Endothelial cell of umbilical vein (primary cell): ENCODE measurements at regions not wholly inside any gene's neighbourhood (a gene's known extent, or its start where the extent isn't known, plus 50 kb on each side); places are given as distances from the start of the nearest gene placed in this dataset.

Experiments
- BruUV-seq: library from RNA; stranded (reverse); fragments of 400-500 nt; replicated peaks from 2 replicates; lab custom pipeline; 2021; lab: Mats Ljungman, UMichigan
- CTCF ChIA-PET: fragments of 300-600, 350-600 bp; sonication (Branson Sonifier 250); formaldehyde crosslinking; loops from one replicate; lab custom pipeline; 2021; ENCODE audit warnings: antibody characterized with exemption, inconsistent platforms; lab: Charles Lee
- POLR2A ChIA-PET: fragments of 300-600, 350-600 bp; sonication (Branson Sonifier 250); formaldehyde crosslinking; loops from one replicate; lab custom pipeline; 2021; ENCODE audit warnings: antibody characterized with exemption, inconsistent platforms; lab: Charles Lee
- DNase-seq: peaks from one replicate; pipeline ENCODE4 v3.0.0-alpha.2; 2011; ENCODE audit warnings: low read depth, low spot score
- FAIRE-seq: peaks from 2 replicates; lab custom pipeline; 2011; peaks lifted over from hg19 to GRCh38; lab: Jason Lieb, UNC
- H2AFZ ChIP-seq: 2 replicates; pipeline ENCODE4 v1.6.0; 2012; ENCODE audit warnings: low read depth, low read length, control low read depth, inconsistent platforms
- H3K27ac ChIP-seq: 2 replicates; pipeline ENCODE4 v1.5.1; 2011; ENCODE audit warnings: low read depth, mild to moderate bottlenecking, control low read depth, low read length, moderate library complexity; ENCODE audit not compliant: insufficient read depth
- H3K27me3 ChIP-seq, 2 experiments: 2 replicates each; pipeline versions ENCODE4 v1.6.0 to v1.6.1; 2011; ENCODE audit warnings: low read length in 2 of 2, mixed read lengths in 1 of 2; ENCODE audit not compliant: control insufficient read depth in 2 of 2, insufficient read depth in 2 of 2
- H3K36me3 ChIP-seq, 2 experiments: 2 replicates in 1 of 2; 3 replicates in 1 of 2; pipeline ENCODE4 v1.5.1; 2011; ENCODE audit warnings: low read length in 2 of 2, mild to moderate bottlenecking in 1 of 2, moderate library complexity in 1 of 2; ENCODE audit not compliant: control insufficient read depth in 2 of 2, insufficient read depth in 2 of 2; ENCODE audit errors: extremely low read depth in 1 of 2
- H3K4me1 ChIP-seq: 3 replicates; pipeline ENCODE4 v1.5.1; 2011; ENCODE audit warnings: mild to moderate bottlenecking, low read length; ENCODE audit not compliant: control insufficient read depth, insufficient read depth; ENCODE audit errors: extremely low read depth
- H3K4me2 ChIP-seq: 2 replicates; pipeline ENCODE4 v1.6.1; 2011; ENCODE audit warnings: low read length, control low read depth, mixed read lengths; ENCODE audit not compliant: insufficient read depth
- H3K4me3 ChIP-seq, 3 experiments: fragments of 200-600 bp in 1 of 3; sonication (generic), shearing (Covaris generic) in 1 of 3; replicated peaks in 1 of 3; 2 replicates each; pipeline ENCODE4 v1.5.1; 2011 to 2016; ENCODE audit warnings: control low read depth in 3 of 3, low read length in 3 of 3, mild to moderate bottlenecking in 2 of 3, inconsistent platforms in 1 of 3, low read depth in 1 of 3, moderate library complexity in 1 of 3; ENCODE audit not compliant: insufficient read depth in 1 of 3
- H3K79me2 ChIP-seq: 2 replicates; pipeline ENCODE4 v1.6.0; 2012; ENCODE audit warnings: low read length, inconsistent platforms; ENCODE audit not compliant: control insufficient read depth, insufficient read depth
- H3K9ac ChIP-seq: replicated peaks from 2 replicates; pipeline ENCODE3; 2011; ENCODE audit warnings: low read length, control low read depth; ENCODE audit not compliant: insufficient read depth; ENCODE audit errors: extremely low read depth
- H3K9me1 ChIP-seq: replicated peaks from 3 replicates; pipeline ENCODE4 v1.6.0; 2011; ENCODE audit warnings: mild to moderate bottlenecking, low read length; ENCODE audit not compliant: control insufficient read depth, insufficient read depth; ENCODE audit errors: extremely low read depth
- H3K9me3 ChIP-seq: replicated peaks from 2 replicates; pipeline ENCODE4 v1.5.1; 2012; ENCODE audit warnings: low read length, inconsistent platforms; ENCODE audit not compliant: control insufficient read depth, insufficient read depth
- H4K20me1 ChIP-seq: replicated peaks from 2 replicates; pipeline ENCODE3; 2011; ENCODE audit warnings: mild to moderate bottlenecking, low read length; ENCODE audit not compliant: control insufficient read depth, insufficient read depth; ENCODE audit errors: extremely low read depth
- CTCF ChIP-seq, 2 donors: IDR thresholded peaks; 1 replicate in 1 of 2; 2 replicates in 1 of 2; pipeline ENCODE4 v1.5.1; 2011; ENCODE audit warnings: low read length in 2 of 2, mild to moderate bottlenecking in 2 of 2, moderate library complexity in 2 of 2, control low read depth in 1 of 2, inconsistent platforms in 1 of 2, low read depth in 1 of 2; ENCODE audit not compliant: insufficient read depth in 1 of 2; ENCODE audit errors: extremely low read depth in 1 of 2
- EZH2 ChIP-seq: IDR thresholded peaks from 2 replicates; pipeline ENCODE4 v1.6.1; 2012; ENCODE audit warnings: borderline replicate concordance, low read depth, mild to moderate bottlenecking, moderate library complexity, low read length, inconsistent platforms; ENCODE audit not compliant: severe bottlenecking
- FOS ChIP-seq: IDR thresholded peaks from 2 replicates; pipeline ENCODE4 v1.6.1; 2011; ENCODE audit warnings: mild to moderate bottlenecking, low read length, moderate library complexity, borderline replicate concordance; ENCODE audit not compliant: insufficient read depth
- GATA2 ChIP-seq: IDR thresholded peaks from 2 replicates; pipeline ENCODE4 v1.7.0; 2011; ENCODE audit warnings: low read depth, mild to moderate bottlenecking, moderate library complexity, mixed read lengths, low read length; ENCODE audit not compliant: insufficient read length, insufficient read depth
- JUN ChIP-seq: IDR thresholded peaks from 2 replicates; pipeline ENCODE4 v1.6.1; 2011; ENCODE audit warnings: borderline replicate concordance, low read depth; ENCODE audit not compliant: insufficient read length, insufficient read depth
- MYC ChIP-seq: IDR thresholded peaks from one replicate; pipeline ENCODE4 v1.6.1; 2011; ENCODE audit warnings: mild to moderate bottlenecking, low read depth, low read length
- POLR2A ChIP-seq: IDR thresholded peaks from 2 replicates; pipeline ENCODE4 v1.6.1; 2012; ENCODE audit warnings: low read depth, mild to moderate bottlenecking, control low read depth, low read length
- POLR2AphosphoS5 ChIP-seq: IDR thresholded peaks from 2 replicates; pipeline ENCODE4 v1.6.1; 2012; ENCODE audit warnings: low read depth, mild to moderate bottlenecking, control low read depth, low read length, moderate library complexity; ENCODE audit not compliant: insufficient read depth
- dilution Hi-C: fragments of 300-500 bp; cut with MboI; formaldehyde crosslinking; loops from one replicate; pipeline ENCODE4 v1.15.0; 2019; ENCODE audit warnings: low sequenced_read_pairs; ENCODE audit not compliant: extremely low pct_ligation_motif_present
- intact Hi-C: fragments of 100-400 bp; cut with micrococcal nuclease; formaldehyde crosslinking; loops from one replicate; pipeline ENCODE4 v1.10.0; 2022

- H3K9me3 ChIP-seq, result peaks cover 8% of the 10 kb centered on the region
Observed at GRCh38 chr19:29299416-29300380, 86.7 kb upstream of the UQCRFS1 start.

GRCh38 chr19:29302002-29302928 is 89.3 kb upstream of the UQCRFS1 start:
- ChIA-PET CTCF (no interaction called here), POLR2A (no interaction called here)
- TF ChIP-seq CTCF (IDR thresholded peaks at IDR 0.05; ENCODE audit: extremely low read depth in 1 of 2, insufficient read depth in 1 of 2, low read depth in 1 of 2, low read length in 2 of 2) (no peak), EZH2 (no peak), POLR2AphosphoS5 (no peak), JUN (no peak), FOS (no peak), MYC (no peak), POLR2A (no peak)
- no peak overlapping the region for H2AFZ ChIP-seq
- no peak overlapping the region for H3K9ac ChIP-seq
- BruUV-seq, result no TSS peak
- no peaks in the 10 kb centered on the region for H3K9me1 ChIP-seq
- no peak for FAIRE-seq
- no peaks in the 10 kb centered on the region for H3K4me1 ChIP-seq
- H3K79me2 ChIP-seq, result no peaks in the 10 kb centered on the region
- DNase-seq, result no peak
- H3K9me3 ChIP-seq, result peaks cover 4% of the 10 kb centered on the region
- no peak overlapping the region for H3K4me2 ChIP-seq
- intact Hi-C loops (no loop called here), dilution Hi-C loops (no loop called here)
- no peak overlapping the region for H3K4me3 ChIP-seq
- H3K36me3 ChIP-seq, result no peaks in the 10 kb centered on the region
- H4K20me1 ChIP-seq, result no peaks in the 10 kb centered on the region
- H3K27ac ChIP-seq, result no peak overlapping the region
- no peaks in the 10 kb centered on the region for H3K27me3 ChIP-seq

More at GRCh38 chr19:29299416-29300380, 86.7 kb upstream of the UQCRFS1 start:
- BruUV-seq, result no TSS peak
- intact Hi-C loops (no loop called here), dilution Hi-C loops (no loop called here)
- Histone ChIP-seq H4K20me1 (no peaks in the 10 kb centered on the region), H3K79me2 (no peaks in the 10 kb centered on the region), H3K27ac (no peak overlapping the region), H3K36me3 (no peaks in the 10 kb centered on the region), H2AFZ (no peak overlapping the region), H3K9me1 (no peaks in the 10 kb centered on the region), H3K4me2 (no peak overlapping the region), H3K9ac (no peak overlapping the region), H3K27me3 (no peaks in the 10 kb centered on the region), H3K4me1 (no peaks in the 10 kb centered on the region), H3K4me3 (no peak overlapping the region)
- ChIA-PET CTCF (no interaction called here), POLR2A (no interaction called here)
- TF ChIP-seq GATA2 (no peak), MYC (no peak)
- FAIRE-seq (no peak), DNase-seq (no peak)
